ENCODE measurements at regions not wholly inside any gene's neighbourhood (a gene's known extent, or its start where the extent isn't known, plus 50 kb on each side); places are given as distances from the start of the nearest gene placed in this dataset.

- H2AFZ ChIP-seq (ENCODE audit: insufficient read depth, low read depth, low read length, poor library complexity, severe bottlenecking) = no peak overlapping the region
- peaks cover 17% of the 10 kb centered on the region for H3K4me1 Mint-ChIP-seq
- intact Hi-C loops (cut with micrococcal nuclease) = no loop called here
- CTCF ChIA-PET = no interaction called here
- no peak for ATAC-seq (ENCODE audit: low read depth)
- no peaks in the 10 kb centered on the region for H3K27me3 Mint-ChIP-seq
- DNase-seq = no peak
- H3K36me3 ChIP-seq (replicated peaks in 1 of 2; ENCODE audit: control extremely low read depth in 1 of 2, control insufficient read depth in 1 of 2, extremely low read depth in 1 of 2, insufficient read depth in 2 of 2, low read length in 1 of 2) = no peaks in the 10 kb centered on the region
- H3K9ac ChIP-seq (ENCODE audit: low read length) = no peak overlapping the region
- H3K27ac Mint-ChIP-seq = no peak overlapping the region
- no peaks in the 10 kb centered on the region for H3K27me3 ChIP-seq (replicated peaks in 1 of 4; ENCODE audit: control extremely low read depth in 1 of 4, control insufficient read depth in 3 of 4, insufficient read depth in 4 of 4, low read length in 3 of 4)
- H3K27ac ChIP-seq (ENCODE audit: low read length in 2 of 2) = no peak overlapping the region
- H3K79me2 ChIP-seq (ENCODE audit: control insufficient read depth, insufficient read depth, low read length) = peaks cover 5% of the 10 kb centered on the region
- no peaks in the 10 kb centered on the region for H3K9me3 ChIP-seq (ENCODE audit: control extremely low read depth in 1 of 3, control insufficient read depth in 2 of 3, insufficient read depth in 1 of 3, low read length in 2 of 3)
- H3K4me3 Mint-ChIP-seq = no peak overlapping the region
- H3K4me3 ChIP-seq (ENCODE audit: control extremely low read depth in 1 of 5, extremely low read depth in 1 of 5, insufficient read depth in 1 of 5, low read depth in 2 of 5, low read length in 4 of 5) = no peak overlapping the region
- TF ChIP-seq EZH2 (IDR thresholded peaks at IDR 0.05; ENCODE audit: borderline replicate concordance, insufficient read depth, low read depth, low read length, poor library complexity, severe bottlenecking) = no peak
- TF ChIP-seq CTCF (IDR thresholded peaks at IDR 0.05) = no peak
- POLR2A ChIA-PET = no interaction called here
- H4K20me1 ChIP-seq (ENCODE audit: control insufficient read depth, insufficient read depth, low read length, poor library complexity, severe bottlenecking) = no peaks in the 10 kb centered on the region
- WGBS (ENCODE audit: insufficient coverage) = no CpG with 5 or more reads among the region's 3 CpGs
- peaks cover 0 to 8% of the 10 kb centered on the region in 2 donors for H3K4me1 ChIP-seq (ENCODE audit: control insufficient read depth in 2 of 2, insufficient read depth in 2 of 2, low read length in 2 of 2)
- no peaks in the 10 kb centered on the region for H3K9me3 Mint-ChIP-seq (ENCODE audit: insufficient read depth)
- no peak overlapping the region for H3K4me2 ChIP-seq (replicated peaks; ENCODE audit: low read depth, low read length, poor library complexity, severe bottlenecking)
These were observed 54.3 kb upstream of the PUDP start for GRCh38 chrX:7202206-7202605.

DNA sequence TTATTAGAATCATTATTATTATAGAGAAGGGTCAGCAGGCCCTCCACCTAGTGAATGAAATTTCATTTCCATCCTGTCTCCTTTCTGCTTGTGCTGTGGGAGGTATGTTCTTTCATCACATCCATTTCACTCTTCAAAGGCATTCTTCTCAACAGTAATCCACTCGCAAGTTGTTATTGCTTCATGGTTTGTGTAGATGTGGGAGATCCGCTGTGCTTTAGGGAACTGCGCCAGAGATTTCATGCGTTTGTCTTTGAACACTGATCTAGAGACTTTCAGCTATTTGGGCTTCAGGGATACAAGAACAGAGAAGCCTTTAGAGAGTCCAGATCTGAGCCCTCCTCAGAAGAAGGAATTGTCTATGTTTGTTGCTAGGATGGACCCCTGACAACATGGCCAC is 53.5 kb upstream of the PUDP start:
- H4K20me1 ChIP-seq (ENCODE audit: control insufficient read depth, insufficient read depth, low read length, poor library complexity, severe bottlenecking) = no peaks in the 10 kb centered on the region
- DNase-seq = no peak
- Mint-ChIP-seq H3K4me3 (no peak overlapping the region), H3K27me3 (no peaks in the 10 kb centered on the region), H3K4me1 (peaks cover 17% of the 10 kb centered on the region), H3K27ac (no peak overlapping the region), H3K9me3 (ENCODE audit: insufficient read depth) (no peaks in the 10 kb centered on the region)
- no peaks in the 10 kb centered on the region for H3K27me3 ChIP-seq (replicated peaks in 1 of 4; ENCODE audit: control extremely low read depth in 1 of 4, control insufficient read depth in 3 of 4, insufficient read depth in 4 of 4, low read length in 3 of 4)
- H3K36me3 ChIP-seq (replicated peaks in 1 of 2; ENCODE audit: control extremely low read depth in 1 of 2, control insufficient read depth in 1 of 2, extremely low read depth in 1 of 2, insufficient read depth in 2 of 2, low read length in 1 of 2) = no peaks in the 10 kb centered on the region
- no peak overlapping the region for H3K9ac ChIP-seq (ENCODE audit: low read length)
- H2AFZ ChIP-seq (ENCODE audit: insufficient read depth, low read depth, low read length, poor library complexity, severe bottlenecking) = no peak overlapping the region
- TF ChIP-seq EZH2 (IDR thresholded peaks at IDR 0.05; ENCODE audit: borderline replicate concordance, insufficient read depth, low read depth, low read length, poor library complexity, severe bottlenecking) (no peak), CTCF (IDR thresholded peaks at IDR 0.05) (no peak)
- ATAC-seq (ENCODE audit: low read depth) = no peak
- H3K4me2 ChIP-seq (replicated peaks; ENCODE audit: low read depth, low read length, poor library complexity, severe bottlenecking) = no peak overlapping the region
- whole genome bisulfite sequencing (ENCODE audit: insufficient coverage) = 100% methylated on average over 3 of the region's 4 CpGs
- peaks cover 0 to 8% of the 10 kb centered on the region in 2 donors for H3K4me1 ChIP-seq (ENCODE audit: control insufficient read depth in 2 of 2, insufficient read depth in 2 of 2, low read length in 2 of 2)
- H3K4me3 ChIP-seq (ENCODE audit: control extremely low read depth in 1 of 5, extremely low read depth in 1 of 5, insufficient read depth in 1 of 5, low read depth in 2 of 5, low read length in 4 of 5) = no peak overlapping the region
- no peak overlapping the region for H3K27ac ChIP-seq (ENCODE audit: low read length in 2 of 2)
- ChIA-PET CTCF (no interaction called here), POLR2A (no interaction called here)
- peaks cover 5% of the 10 kb centered on the region for H3K79me2 ChIP-seq (ENCODE audit: control insufficient read depth, insufficient read depth, low read length)
- intact Hi-C loops (cut with micrococcal nuclease) = no loop called here
- H3K9me3 ChIP-seq (ENCODE audit: control extremely low read depth in 1 of 3, control insufficient read depth in 2 of 3, insufficient read depth in 1 of 3, low read length in 2 of 3) = no peaks in the 10 kb centered on the region

Data from B cell (primary cell).